LNCaP clone FGC (cell line): ENCODE measurements at regions not wholly inside any gene's neighbourhood (a gene's known extent, or its start where the extent isn't known, plus 50 kb on each side); places are given as distances from the start of the nearest gene placed in this dataset.

ENCODE experiments used
- DNase-seq: peaks from one replicate; pipeline ENCODE4 v3.0.0-alpha.2; 2011; ENCODE audit warnings: low read depth
- H3K4me3 ChIP-seq: 2 replicates; pipeline ENCODE4 v1.5.1; 2011; ENCODE audit warnings: mild to moderate bottlenecking, low read depth, low read length, control low read depth
- CTCF ChIP-seq: IDR thresholded peaks from 2 replicates; pipeline ENCODE4 v1.5.1; 2012; ENCODE audit warnings: mild to moderate bottlenecking; ENCODE audit not compliant: control insufficient read depth, insufficient read depth; ENCODE audit errors: extremely low read depth

DNA sequence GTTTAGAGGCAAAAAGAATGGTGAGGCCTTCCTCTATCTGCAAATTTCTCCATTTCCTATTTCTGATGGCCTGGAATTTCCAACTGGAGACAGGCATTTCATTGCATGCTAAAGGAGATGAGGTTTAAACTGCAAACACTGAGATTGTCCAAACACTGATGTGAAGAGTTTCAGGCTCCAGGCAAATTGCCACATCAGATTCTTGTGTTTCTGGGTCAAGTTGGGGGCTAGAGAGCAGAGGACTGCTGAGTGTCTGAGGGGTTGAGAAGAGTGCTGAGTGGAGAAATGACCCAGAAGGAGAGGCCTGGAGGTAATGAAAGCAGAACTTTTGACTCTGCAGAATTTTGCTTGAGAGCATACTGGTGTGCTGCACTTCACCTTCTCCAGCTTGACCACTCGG, 216.7 kb upstream of the MPHOSPH6 start:
- TF ChIP-seq CTCF, result no peak
- DNase-seq, result no peak

GRCh38 chr16:82384949-82385348, 214.9 kb upstream of the MPHOSPH6 start:
- no peak overlapping the region for H3K4me3 ChIP-seq
- no peak for TF ChIP-seq CTCF
- DNase-seq, result no peak

More for the DNA sequence above, 216.7 kb upstream of the MPHOSPH6 start:
- H3K4me3 ChIP-seq, result no peak overlapping the region

DNA sequence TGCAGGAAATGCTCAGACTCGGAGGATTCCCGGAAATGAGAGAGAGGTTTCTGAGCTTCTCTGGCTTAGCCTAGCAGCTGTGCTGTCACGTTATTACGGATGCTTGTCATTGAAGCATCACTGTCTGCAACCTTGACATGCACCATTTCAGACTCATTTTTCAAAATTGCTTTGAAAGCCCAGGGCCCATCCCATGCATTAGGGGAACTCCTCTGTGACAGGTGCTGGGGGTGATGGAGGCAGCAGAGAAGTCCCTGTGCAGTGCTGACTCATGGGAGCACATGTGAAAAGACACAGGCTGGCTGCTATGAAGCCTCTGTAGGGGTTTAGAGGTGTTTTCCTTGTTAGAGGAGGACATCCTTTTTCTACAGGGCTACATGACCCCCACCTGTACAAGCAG, 214.0 kb upstream of the MPHOSPH6 start:
- no peak overlapping the region for H3K4me3 ChIP-seq
- no peak for DNase-seq
- TF ChIP-seq CTCF, result no peak

- H3K4me3 ChIP-seq, result no peak overlapping the region
Observed at GRCh38 chr16:82382521-82382920, 212.5 kb upstream of the MPHOSPH6 start.

GRCh38 chr16:82379551-82379950, 209.5 kb upstream of the MPHOSPH6 start:
- no peak for DNase-seq
- TF ChIP-seq CTCF, result no peak
- no peak overlapping the region for H3K4me3 ChIP-seq

More at GRCh38 chr16:82382521-82382920, 212.5 kb upstream of the MPHOSPH6 start:
- DNase-seq, result no peak
- TF ChIP-seq CTCF, result no peak

DNA sequence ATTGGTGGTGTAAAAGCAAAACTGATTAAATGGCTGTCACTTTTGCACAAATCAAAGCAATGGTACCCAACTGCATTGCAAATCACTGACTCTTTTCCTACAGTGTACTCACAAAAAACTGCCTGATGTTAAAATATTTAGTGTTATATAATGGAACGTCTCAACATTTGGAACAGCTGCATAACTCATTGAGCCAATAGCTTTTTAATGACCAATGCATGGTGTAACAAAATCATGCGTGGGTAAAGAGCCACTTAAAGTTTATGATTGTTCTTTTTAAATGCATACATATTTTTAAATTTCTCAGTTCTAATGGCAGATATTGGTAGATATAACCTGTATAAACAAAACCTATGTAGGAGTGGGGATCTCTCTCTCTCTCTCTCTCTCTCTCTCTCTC, 204.0 kb upstream of the MPHOSPH6 start:
- no peak overlapping the region for H3K4me3 ChIP-seq
- DNase-seq, result no peak
- TF ChIP-seq CTCF, result no peak

- no peak for TF ChIP-seq CTCF
- no peak overlapping the region for H3K4me3 ChIP-seq
- DNase-seq, result no peak
Observed at GRCh38 chr16:82370282-82370681, 200.3 kb upstream of the MPHOSPH6 start.
